Transverse colon (tissue), 3 donors: ENCODE measurements at regions not wholly inside any gene's neighbourhood (a gene's known extent, or its start where the extent isn't known, plus 50 kb on each side); places are given as distances from the start of the nearest gene placed in this dataset.

Source experiments
- CTCF ChIP-seq, 5 experiments: fragments of 200-600 bp in 3 of 5; fragments of 450-650 bp in 2 of 5; sonication (generic) in 3 of 5; IDR thresholded peaks; 1 replicate in 2 of 5; 2 replicates in 3 of 5; pipeline ENCODE4 v1.5.1; 2016 to 2017; ENCODE audit warnings: antibody characterized with exemption in 5 of 5, inconsistent platforms in 3 of 5, mild to moderate bottlenecking in 2 of 5, moderate library complexity in 1 of 5
- EP300 ChIP-seq: sonication (generic); formaldehyde crosslinking; IDR thresholded peaks from one replicate; pipeline ENCODE4 v1.6.1; 2017; ENCODE audit warnings: antibody characterized with exemption, low read depth
- POLR2A ChIP-seq: fragments of 450-650 bp; IDR thresholded peaks from one replicate; pipeline ENCODE4 v1.6.1; 2016; ENCODE audit warnings: antibody characterized with exemption, mild to moderate bottlenecking, moderate library complexity

- TF ChIP-seq CTCF (IDR thresholded peaks at IDR 0.05): no peak
- TF ChIP-seq EP300: no peak
- no peak for TF ChIP-seq POLR2A
Measured at GRCh38 chr18:14029512-14029911, 102.7 kb downstream of the ZNF519 start.
